ENCODE measurements at regions not wholly inside any gene's neighbourhood (a gene's known extent, or its start where the extent isn't known, plus 50 kb on each side); places are given as distances from the start of the nearest gene placed in this dataset.

GRCh38 chr13:107332188-107332587 lies 764.3 kb upstream of the ARGLU1 start:
- DNase-seq (ENCODE audit: low read depth in 2 of 2), result no peak

DNA sequence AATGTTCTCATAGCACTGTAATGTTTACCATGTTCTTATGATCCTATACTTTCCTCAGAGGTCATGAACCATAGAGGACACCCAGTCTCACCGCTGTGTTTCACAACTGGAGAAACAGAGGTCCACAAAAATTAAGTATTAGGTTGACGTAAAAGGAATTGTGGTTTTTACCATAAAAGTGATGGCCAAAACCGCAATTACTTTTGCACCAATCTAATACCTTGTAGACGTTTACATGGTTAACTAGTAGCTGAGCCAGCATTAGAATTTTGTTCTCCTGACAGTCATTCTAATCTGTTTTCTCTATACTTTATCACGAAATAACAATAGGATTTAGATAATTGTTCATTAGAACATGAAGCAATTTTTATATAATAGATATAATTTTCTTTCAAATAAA lies 763.4 kb upstream of the ARGLU1 start:
- DNase-seq (ENCODE audit: low read depth in 2 of 2), result no peak

- DNase-seq (ENCODE audit: low read depth in 2 of 2), result no peak
These were observed 762.5 kb upstream of the ARGLU1 start for GRCh38 chr13:107330484-107330883.

GRCh38 chr13:107329991-107330390 lies 762.1 kb upstream of the ARGLU1 start:
- no peak for DNase-seq (ENCODE audit: low read depth in 2 of 2)

- no peak for DNase-seq (ENCODE audit: low read depth in 2 of 2)
These were observed 756.7 kb upstream of the ARGLU1 start for GRCh38 chr13:107324416-107325204.

DNA sequence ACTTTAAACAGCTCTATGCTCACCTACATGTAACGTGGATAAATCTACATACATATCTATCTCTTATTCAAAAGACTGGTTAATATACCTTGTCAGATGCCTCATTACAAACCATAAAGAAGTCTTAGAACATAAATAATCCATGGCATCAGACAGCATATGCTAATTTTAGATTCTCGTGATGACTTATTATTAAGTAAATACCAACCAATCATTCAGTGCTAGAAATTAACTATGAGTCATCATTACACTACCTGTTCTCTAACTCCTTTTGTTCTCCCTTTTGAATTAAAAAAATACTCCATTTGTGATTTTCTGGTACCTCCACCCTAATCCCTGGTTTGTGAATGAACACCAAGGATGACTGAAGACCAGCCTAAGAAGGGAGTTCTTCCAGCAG lies 754.3 kb upstream of the ARGLU1 start:
- no peak for DNase-seq (ENCODE audit: low read depth in 2 of 2)

DNA sequence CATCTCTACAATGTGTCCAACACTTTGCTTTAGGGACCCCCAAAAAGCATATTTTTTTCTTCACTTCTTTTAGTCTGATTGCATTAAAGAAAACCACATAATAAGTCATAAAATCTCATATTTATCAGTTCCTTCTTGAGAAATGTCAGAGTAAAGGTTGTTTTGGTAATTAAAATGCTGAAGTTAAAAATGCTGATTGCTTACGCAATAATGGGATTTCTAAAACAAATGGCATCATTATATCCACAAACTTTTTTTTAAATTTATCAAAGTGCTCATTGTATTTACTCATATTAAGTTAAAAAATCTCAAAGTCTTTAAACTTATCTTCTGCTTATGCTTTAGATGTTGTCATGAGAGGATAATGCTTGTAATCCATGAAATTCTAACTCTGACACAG lies 737.2 kb upstream of the ARGLU1 start:
- no peak for DNase-seq (ENCODE audit: low read depth in 2 of 2)

GRCh38 chr13:107301724-107302374 lies 733.9 kb upstream of the ARGLU1 start:
- no peak for DNase-seq (ENCODE audit: low read depth in 2 of 2)

- no peak for DNase-seq (ENCODE audit: low read depth in 2 of 2)
These were observed 731.8 kb upstream of the ARGLU1 start for GRCh38 chr13:107299717-107300116.

DNA sequence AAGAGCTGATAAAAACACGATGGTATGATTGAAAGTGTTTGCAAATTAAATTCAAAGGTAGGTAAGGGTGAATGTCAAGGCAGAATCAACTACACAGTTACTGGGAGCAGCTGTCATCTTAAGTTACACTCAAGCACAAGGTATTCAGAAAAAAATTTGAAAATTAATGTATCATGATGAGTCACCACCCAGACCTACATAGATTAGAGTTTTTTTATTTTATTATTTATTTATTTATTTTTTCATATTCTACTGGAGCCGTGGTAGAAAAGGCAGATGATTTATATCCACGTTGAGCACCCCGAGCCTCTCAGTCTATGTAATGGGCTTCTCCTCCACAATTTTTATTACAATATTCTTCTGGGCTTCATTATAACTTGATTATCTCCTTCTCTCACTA lies 728.9 kb upstream of the ARGLU1 start:
- DNase-seq (ENCODE audit: low read depth in 2 of 2), result no peak

GRCh38 chr13:107295416-107296140 lies 727.6 kb upstream of the ARGLU1 start:
- DNase-seq (ENCODE audit: low read depth in 2 of 2), result no peak

GRCh38 chr13:107293924-107294323 lies 726.0 kb upstream of the ARGLU1 start:
- no peak for DNase-seq (ENCODE audit: low read depth in 2 of 2)

- no peak for DNase-seq (ENCODE audit: low read depth in 2 of 2)
These were observed 723.9 kb upstream of the ARGLU1 start for GRCh38 chr13:107291875-107292274.

DNA sequence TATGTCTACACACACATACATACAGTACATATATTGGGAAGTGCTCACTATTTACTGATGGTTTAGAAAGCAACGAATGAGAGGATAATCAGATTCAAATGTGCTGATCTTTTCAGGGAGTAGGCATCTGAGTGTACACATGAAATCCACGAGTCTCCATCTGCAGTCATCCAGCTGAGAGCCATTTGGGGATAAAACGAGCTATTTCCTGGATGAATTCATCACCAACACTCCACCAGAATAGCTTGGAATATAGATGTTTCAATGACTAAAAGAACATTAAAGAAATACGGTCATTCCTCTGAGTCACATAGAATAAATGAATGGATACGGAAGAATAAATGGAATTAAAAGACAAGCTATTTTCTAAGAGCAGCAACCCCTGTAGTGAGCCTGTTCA lies 721.6 kb upstream of the ARGLU1 start:
- DNase-seq (ENCODE audit: low read depth in 2 of 2), result no peak

- DNase-seq (ENCODE audit: low read depth in 2 of 2), result no peak
These were observed 716.2 kb upstream of the ARGLU1 start for GRCh38 chr13:107284173-107284572.

DNA sequence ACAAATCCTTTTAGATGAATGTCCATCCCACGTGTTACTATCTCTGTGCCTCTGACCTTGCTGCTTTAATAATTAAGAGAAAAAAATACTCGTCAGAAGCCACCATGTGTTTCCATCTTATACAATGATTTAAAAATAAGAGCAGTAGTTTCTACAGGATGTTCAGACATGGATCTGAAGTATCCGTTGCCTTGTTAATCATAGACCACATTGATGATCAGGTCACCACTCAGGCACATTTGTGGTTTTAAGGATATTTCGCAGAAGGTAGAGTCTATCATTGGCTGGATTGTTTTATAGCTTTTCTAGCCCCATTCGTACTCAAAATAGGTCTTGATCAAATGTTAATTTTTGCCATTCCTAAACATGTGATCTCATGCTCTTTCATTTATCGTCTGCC lies 710.0 kb upstream of the ARGLU1 start:
- no peak for DNase-seq (ENCODE audit: low read depth in 2 of 2)

- DNase-seq (ENCODE audit: low read depth in 2 of 2), result no peak
These were observed 709.0 kb upstream of the ARGLU1 start for GRCh38 chr13:107276936-107277335.

GRCh38 chr13:107275945-107276614 lies 708.1 kb upstream of the ARGLU1 start:
- DNase-seq (ENCODE audit: low read depth in 2 of 2), result no peak

DNA sequence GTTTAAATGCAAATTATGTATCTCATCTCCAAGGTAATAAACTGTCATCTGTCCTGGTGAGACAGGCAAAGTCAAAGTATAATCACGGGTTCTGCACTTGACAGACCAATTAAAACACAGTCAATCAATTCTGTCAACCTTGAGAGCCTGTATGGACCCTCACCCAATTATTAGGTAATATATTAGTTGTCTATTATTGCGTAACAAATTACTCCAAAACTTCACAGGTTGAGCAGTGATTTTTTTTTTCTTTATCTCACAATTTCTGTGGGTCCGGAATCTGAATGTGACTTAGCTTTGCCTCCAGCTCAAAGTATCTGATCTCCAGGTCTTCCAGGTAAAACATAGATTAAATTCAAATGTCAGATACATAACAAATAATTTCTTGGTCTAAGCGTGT lies 707.4 kb upstream of the ARGLU1 start:
- DNase-seq (ENCODE audit: low read depth in 2 of 2), result no peak

GRCh38 chr13:107271227-107271626 lies 703.3 kb upstream of the ARGLU1 start:
- no peak for DNase-seq (ENCODE audit: low read depth in 2 of 2)

GRCh38 chr13:107266657-107267056 lies 698.7 kb upstream of the ARGLU1 start:
- no peak for DNase-seq (ENCODE audit: low read depth in 2 of 2)

GRCh38 chr13:107258599-107259187 lies 690.8 kb upstream of the ARGLU1 start:
- DNase-seq (ENCODE audit: low read depth in 2 of 2), result no peak

Measured in stimulated activated CD8-positive, alpha-beta memory T cell treated with anti-CD3 and anti-CD28 coated beads, Interleukin-7, amount 100 ng/mL, for 1 hour (primary cell).